Keratinocyte (primary cell): ENCODE measurements at regions not wholly inside any gene's neighbourhood (a gene's known extent, or its start where the extent isn't known, plus 50 kb on each side); places are given as distances from the start of the nearest gene placed in this dataset.

Source experiments
- CTCF ChIP-seq, 3 experiments: IDR thresholded peaks in 1 of 3; conservative IDR thresholded peaks in 1 of 3; optimal IDR thresholded peaks in 1 of 3; 2 replicates in 2 of 3; 3 replicates in 1 of 3; pipeline versions ENCODE3 to v1.5.1; 2011; ENCODE audit warnings: low read length in 3 of 3, mild to moderate bottlenecking in 3 of 3, moderate library complexity in 2 of 3, control low read depth in 1 of 3, inconsistent platforms in 1 of 3; ENCODE audit not compliant: insufficient read depth in 2 of 3; ENCODE audit errors: extremely low read depth in 1 of 3
- EZH2 ChIP-seq: IDR thresholded peaks from one replicate; pipeline ENCODE4 v1.6.1; 2012; ENCODE audit warnings: inconsistent platforms, mild to moderate bottlenecking, low read length, moderate library complexity

GRCh38 chr6:6880745-6881437, 226.9 kb upstream of the RREB1 start:
- TF ChIP-seq CTCF (optimal IDR thresholded peaks at IDR 0.05 in 1 of 3, IDR thresholded peaks at IDR 0.05 in 1 of 3, conservative IDR thresholded peaks at IDR 0.05 in 1 of 3; ENCODE audit: extremely low read depth in 1 of 3, insufficient read depth in 2 of 3, low read length in 3 of 3): no peak
- TF ChIP-seq EZH2: no peak
